ENCODE measurements at regions not wholly inside any gene's neighbourhood (a gene's known extent, or its start where the extent isn't known, plus 50 kb on each side); places are given as distances from the start of the nearest gene placed in this dataset.

DNA sequence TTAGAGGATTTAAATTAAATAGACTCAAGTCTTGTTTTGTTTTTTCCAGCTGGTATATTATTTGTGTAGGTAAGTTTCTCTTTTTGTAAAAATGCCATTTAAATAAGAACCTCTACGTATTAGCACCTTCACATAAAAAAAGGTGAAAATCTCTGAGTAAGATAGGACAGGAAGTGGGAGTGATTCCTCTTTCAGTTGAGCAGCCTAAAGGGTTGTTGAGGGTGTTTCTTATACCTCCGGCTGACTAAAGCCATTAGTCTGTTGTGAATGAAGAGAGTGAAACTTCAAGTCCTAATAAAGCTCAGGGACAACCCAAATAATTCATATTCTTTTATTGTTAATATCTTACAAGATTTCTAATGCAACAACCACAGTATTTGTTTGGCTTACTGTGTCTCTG is 188.7 kb downstream of the CHRM3 start:
- Histone ChIP-seq H3K4me1 (peaks cover 0 to 32% (median 0%) of the 10 kb centered on the region in 3 donors), H3K9me3 (no peaks in the 10 kb centered on the region), H3K27me3 (no peaks in the 10 kb centered on the region), H3K36me3 (no peaks in the 10 kb centered on the region), H3K4me3 (no peak overlapping the region), H3K27ac (no peak overlapping the region)
- ATAC-seq, result no peak
- TF ChIP-seq POLR2A (IDR thresholded peaks at IDR 0.05), result no peak
- 88 to 92% methylated on average over 2 of the region's 2 CpGs for WGBS, 2 donors (ENCODE audit: low coverage in 1 of 2)

DNA sequence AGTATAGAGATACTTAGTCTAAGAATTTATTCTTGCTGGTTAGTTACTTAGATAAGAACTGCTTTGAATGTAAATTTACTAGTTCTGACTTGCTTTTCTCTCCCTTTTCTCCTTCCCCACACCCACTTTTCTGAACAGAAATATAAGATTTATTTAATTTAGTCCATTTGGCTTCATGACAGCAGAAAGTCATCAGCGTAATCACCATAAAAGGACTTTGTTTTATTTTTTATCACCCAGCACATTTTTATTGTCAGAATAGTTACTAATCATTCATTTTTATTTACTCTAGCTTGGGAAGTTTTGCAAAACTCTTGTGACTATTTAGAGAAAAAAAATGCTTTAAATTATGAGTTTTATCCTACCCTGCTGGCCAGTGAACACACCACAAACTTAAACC is 197.2 kb downstream of the CHRM3 start:
- ATAC-seq, result no peak
- Histone ChIP-seq H3K27ac (peak overlapping the region in 2 of 4 donors; percentile 2 to 58), H3K4me1 (peaks cover 0 to 83% (median 4%) of the 10 kb centered on the region in 3 donors), H3K4me3 (no peak overlapping the region), H3K27me3 (no peaks in the 10 kb centered on the region), H3K9me3 (no peaks in the 10 kb centered on the region), H3K36me3 (no peaks in the 10 kb centered on the region)
- TF ChIP-seq POLR2A (IDR thresholded peaks at IDR 0.05), result no peak
- no peak for TF ChIP-seq POLR2AphosphoS5 (IDR thresholded peaks at IDR 0.05)
- TF ChIP-seq, protein P1, sequence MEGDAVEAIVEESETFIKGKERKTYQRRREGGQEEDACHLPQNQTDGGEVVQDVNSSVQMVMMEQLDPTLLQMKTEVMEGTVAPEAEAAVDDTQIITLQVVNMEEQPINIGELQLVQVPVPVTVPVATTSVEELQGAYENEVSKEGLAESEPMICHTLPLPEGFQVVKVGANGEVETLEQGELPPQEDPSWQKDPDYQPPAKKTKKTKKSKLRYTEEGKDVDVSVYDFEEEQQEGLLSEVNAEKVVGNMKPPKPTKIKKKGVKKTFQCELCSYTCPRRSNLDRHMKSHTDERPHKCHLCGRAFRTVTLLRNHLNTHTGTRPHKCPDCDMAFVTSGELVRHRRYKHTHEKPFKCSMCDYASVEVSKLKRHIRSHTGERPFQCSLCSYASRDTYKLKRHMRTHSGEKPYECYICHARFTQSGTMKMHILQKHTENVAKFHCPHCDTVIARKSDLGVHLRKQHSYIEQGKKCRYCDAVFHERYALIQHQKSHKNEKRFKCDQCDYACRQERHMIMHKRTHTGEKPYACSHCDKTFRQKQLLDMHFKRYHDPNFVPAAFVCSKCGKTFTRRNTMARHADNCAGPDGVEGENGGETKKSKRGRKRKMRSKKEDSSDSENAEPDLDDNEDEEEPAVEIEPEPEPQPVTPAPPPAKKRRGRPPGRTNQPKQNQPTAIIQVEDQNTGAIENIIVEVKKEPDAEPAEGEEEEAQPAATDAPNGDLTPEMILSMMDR (IDR thresholded peaks at IDR 0.05), result no peak
- TF ChIP-seq EP300 (IDR thresholded peaks at IDR 0.05), result no peak
- WGBS, 2 donors (ENCODE audit: low coverage in 1 of 2), result 20% methylated on average over 1 of the region's 1 CpG

DNA sequence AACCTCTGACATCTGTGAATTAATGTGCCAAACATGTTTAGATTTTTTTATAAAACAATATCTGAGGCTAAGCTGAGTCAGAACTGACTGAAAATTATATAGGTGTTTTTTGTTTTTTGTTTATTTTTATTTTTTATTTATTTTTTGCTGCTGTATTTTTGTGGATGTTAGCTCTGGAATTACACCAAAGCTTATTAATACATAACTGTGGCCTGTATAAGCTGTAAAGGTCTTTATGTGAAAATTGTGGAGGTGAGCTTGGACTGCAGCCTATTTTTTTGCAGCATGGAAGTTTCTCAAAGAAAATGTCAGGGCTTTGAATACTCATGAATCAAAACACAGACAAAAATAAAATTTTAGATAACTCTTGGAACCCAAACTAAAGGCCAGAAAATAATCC is 199.8 kb downstream of the CHRM3 start:
- no peaks in the 10 kb centered on the region for H3K36me3 ChIP-seq
- H3K4me1 ChIP-seq, result peaks cover 0 to 88% (median 4%) of the 10 kb centered on the region in 3 donors
- no peaks in the 10 kb centered on the region for H3K27me3 ChIP-seq
- H3K27ac ChIP-seq, result peak overlapping the region in 1 of 4 donors; percentile 54
- no peaks in the 10 kb centered on the region for H3K9me3 ChIP-seq
- ATAC-seq, result no peak
- H3K4me3 ChIP-seq, result no peak overlapping the region
- no peak for TF ChIP-seq POLR2AphosphoS5 (IDR thresholded peaks at IDR 0.05)

DNA sequence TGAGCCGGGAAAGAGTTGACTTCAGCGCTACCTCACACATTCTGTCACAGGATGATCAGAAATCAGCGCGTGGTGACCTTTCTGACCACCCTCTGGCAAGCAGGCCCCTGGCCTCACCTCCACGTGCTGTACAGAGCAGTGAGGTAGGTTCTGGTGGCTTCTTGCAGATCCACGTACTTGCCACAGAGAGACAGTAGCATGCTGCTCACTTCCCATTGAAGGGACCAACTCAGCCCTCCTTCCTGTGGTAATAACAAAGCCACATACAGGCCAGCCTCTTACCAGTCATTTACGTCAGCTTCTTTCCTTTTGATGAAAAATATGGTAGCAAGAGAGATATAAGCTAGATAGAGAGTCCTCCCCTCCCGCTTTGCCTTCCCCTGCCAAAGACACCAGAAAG is 200.7 kb downstream of the CHRM3 start:
- ATAC-seq, result no peak
- Histone ChIP-seq H3K27ac (peak overlapping the region; percentile 39 to 54 (median 50)), H3K4me3 (no peak overlapping the region), H3K36me3 (no peaks in the 10 kb centered on the region), H3K27me3 (no peaks in the 10 kb centered on the region), H3K9me3 (no peaks in the 10 kb centered on the region), H3K4me1 (peaks cover 0 to 88% (median 10%) of the 10 kb centered on the region in 3 donors)
- 79% methylated on average over 6 of the region's 8 CpGs for WGBS, 2 donors (ENCODE audit: low coverage in 1 of 2)
- TF ChIP-seq, protein P1 (IDR thresholded peaks at IDR 0.05), result no peak
- TF ChIP-seq POLR2A (IDR thresholded peaks at IDR 0.05) (no peak), POLR2AphosphoS5 (IDR thresholded peaks at IDR 0.05) (no peak), EP300 (IDR thresholded peaks at IDR 0.05) (no peak)

DNA sequence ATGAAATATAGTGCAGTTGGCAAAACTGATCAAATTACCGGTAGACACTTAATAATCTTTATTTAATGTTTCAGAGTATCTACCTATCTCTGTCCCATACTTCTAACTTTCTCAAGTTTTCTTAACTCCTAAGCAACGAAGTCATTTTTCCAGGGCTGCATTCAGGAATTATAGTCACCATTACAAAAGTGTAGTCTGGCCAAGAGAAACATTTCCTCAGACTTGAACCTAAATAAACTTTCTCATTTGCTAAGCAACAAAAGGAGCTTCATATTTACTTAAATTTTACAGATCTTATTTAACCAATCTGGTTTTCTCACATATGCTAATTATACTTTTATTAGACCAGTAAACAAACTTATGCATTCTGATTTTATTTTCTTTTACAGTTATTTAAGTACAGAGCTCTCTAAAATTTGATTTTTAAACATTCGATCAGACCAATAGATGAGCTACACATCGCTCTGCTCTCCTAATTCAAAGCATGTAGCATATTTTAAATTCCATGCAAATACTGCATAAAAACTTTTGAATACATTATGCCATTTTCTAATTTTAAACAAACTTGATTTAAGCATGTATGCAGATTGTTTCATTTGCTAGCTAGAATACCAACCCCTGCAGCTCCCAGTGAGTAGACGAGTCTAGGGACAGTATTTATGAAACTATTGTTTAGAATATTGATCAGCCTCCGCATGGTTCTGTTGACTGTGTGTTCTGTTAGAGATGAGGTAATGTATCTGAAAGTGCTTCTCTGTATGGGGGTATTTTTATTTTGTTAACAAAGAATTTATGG is 201.4 kb downstream of the CHRM3 start:
- Histone ChIP-seq H3K4me1 (peaks cover 0 to 91% (median 15%) of the 10 kb centered on the region in 3 donors), H3K27me3 (no peaks in the 10 kb centered on the region), H3K36me3 (no peaks in the 10 kb centered on the region), H3K9me3 (no peaks in the 10 kb centered on the region), H3K4me3 (no peak overlapping the region), H3K27ac (peak overlapping the region in 3 of 4 donors; percentile 39 to 54 (median 49))
- WGBS, 2 donors (ENCODE audit: low coverage in 1 of 2), result 40 to 69% methylated on average over 6 of the region's 6 CpGs
- TF ChIP-seq EP300 (IDR thresholded peaks at IDR 0.05) (no peak), POLR2A (IDR thresholded peaks at IDR 0.05) (no peak), POLR2AphosphoS5 (IDR thresholded peaks at IDR 0.05) (no peak)
- TF ChIP-seq, protein P1 (IDR thresholded peaks at IDR 0.05), result no peak
- no peak for ATAC-seq

DNA sequence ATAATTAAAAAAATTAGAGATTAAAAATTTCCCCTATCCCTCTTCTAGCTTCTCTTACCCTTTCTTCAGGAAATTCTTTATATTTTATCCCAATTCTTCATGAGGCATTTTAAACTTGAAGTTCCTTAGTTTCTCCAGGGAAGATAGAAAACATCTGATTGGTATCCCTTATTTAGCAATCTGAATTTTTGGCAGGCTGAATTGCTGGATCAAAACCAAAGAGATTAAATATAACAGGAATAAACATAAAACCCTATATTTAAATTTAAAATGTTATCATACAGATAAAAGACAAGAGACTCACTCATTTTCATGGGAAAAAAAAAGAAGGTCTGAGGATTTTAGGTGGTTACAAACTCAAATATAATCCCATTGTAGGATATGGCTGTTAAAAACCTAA is 204.2 kb downstream of the CHRM3 start:
- no peak for ATAC-seq
- H3K4me3 ChIP-seq, result no peak overlapping the region

More for the DNA sequence above, 204.2 kb downstream of the CHRM3 start:
- Histone ChIP-seq H3K9me3 (no peaks in the 10 kb centered on the region), H3K36me3 (no peaks in the 10 kb centered on the region), H3K27me3 (no peaks in the 10 kb centered on the region), H3K27ac (peak overlapping the region in 1 of 4 donors; percentile 56), H3K4me1 (peaks cover 0 to 81% (median 15%) of the 10 kb centered on the region in 3 donors)
- TF ChIP-seq EP300 (IDR thresholded peaks at IDR 0.05), result no peak
